ENCODE measurements at regions not wholly inside any gene's neighbourhood (a gene's known extent, or its start where the extent isn't known, plus 50 kb on each side); places are given as distances from the start of the nearest gene placed in this dataset.

- peak; percentile 98 for DNase-seq (ENCODE audit: low read depth)
Measured at GRCh38 chr1:90402893-90403849, 313.9 kb downstream of the BARHL2 start.

GRCh38 chr1:90400131-90400530 lies 317.0 kb downstream of the BARHL2 start:
- peak; percentile 33 for DNase-seq (ENCODE audit: low read depth)

- DNase-seq (ENCODE audit: low read depth): no peak
Measured at GRCh38 chr1:90396917-90397316, 320.2 kb downstream of the BARHL2 start.

GRCh38 chr1:90394247-90394646 lies 322.9 kb downstream of the BARHL2 start:
- no peak for DNase-seq (ENCODE audit: low read depth)

GRCh38 chr1:90393025-90393424 lies 324.1 kb downstream of the BARHL2 start:
- DNase-seq (ENCODE audit: low read depth): no peak

- peak; percentile 35 for DNase-seq (ENCODE audit: low read depth)
Measured at GRCh38 chr1:90391126-90391525, 326.0 kb downstream of the BARHL2 start.

- no peak for DNase-seq (ENCODE audit: low read depth)
Measured at GRCh38 chr1:90387805-90388204, 329.3 kb downstream of the BARHL2 start.

GRCh38 chr1:90386899-90387720 lies 330.0 kb downstream of the BARHL2 start:
- DNase-seq (ENCODE audit: low read depth): no peak

- no peak for DNase-seq (ENCODE audit: low read depth)
Measured at GRCh38 chr1:90384193-90384592, 332.9 kb downstream of the BARHL2 start.

GRCh38 chr1:90382161-90382560 lies 334.9 kb downstream of the BARHL2 start:
- no peak for DNase-seq (ENCODE audit: low read depth)

- no peak for DNase-seq (ENCODE audit: low read depth)
Measured at GRCh38 chr1:90381598-90381997, 335.5 kb downstream of the BARHL2 start.

GRCh38 chr1:90371448-90371813 lies 345.7 kb downstream of the BARHL2 start:
- no peak for DNase-seq (ENCODE audit: low read depth)

GRCh38 chr1:90370686-90371447 lies 346.2 kb downstream of the BARHL2 start:
- DNase-seq (ENCODE audit: low read depth): peak; percentile 84

- no peak for DNase-seq (ENCODE audit: low read depth)
Measured at GRCh38 chr1:90362163-90362562, 354.9 kb downstream of the BARHL2 start.

- no peak for DNase-seq (ENCODE audit: low read depth)
Measured at GRCh38 chr1:90361026-90361425, 356.1 kb downstream of the BARHL2 start.

GRCh38 chr1:90359994-90360393 lies 357.1 kb downstream of the BARHL2 start:
- no peak for DNase-seq (ENCODE audit: low read depth)

GRCh38 chr1:90358448-90358847 lies 358.7 kb downstream of the BARHL2 start:
- DNase-seq (ENCODE audit: low read depth): no peak

GRCh38 chr1:90357995-90358394 lies 359.1 kb downstream of the BARHL2 start:
- peak; percentile 50 for DNase-seq (ENCODE audit: low read depth)

GRCh38 chr1:90356991-90357390 lies 360.1 kb downstream of the BARHL2 start:
- DNase-seq (ENCODE audit: low read depth): no peak

- DNase-seq (ENCODE audit: low read depth): no peak
Measured at GRCh38 chr1:90356101-90356500, 361.0 kb downstream of the BARHL2 start.

GRCh38 chr1:90354704-90355103 lies 359.8 kb downstream of the ZNF326 start:
- DNase-seq (ENCODE audit: low read depth): no peak

- DNase-seq (ENCODE audit: low read depth): no peak
Measured at GRCh38 chr1:90351019-90351418, 356.1 kb downstream of the ZNF326 start.
